ENCODE measurements at regions not wholly inside any gene's neighbourhood (a gene's known extent, or its start where the extent isn't known, plus 50 kb on each side); places are given as distances from the start of the nearest gene placed in this dataset.
"Not testable (repeated sequence)": the region's sequence is repeated elsewhere in the genome, so short reads cannot be mapped to it uniquely, and the experiment has no call there.

DNA sequence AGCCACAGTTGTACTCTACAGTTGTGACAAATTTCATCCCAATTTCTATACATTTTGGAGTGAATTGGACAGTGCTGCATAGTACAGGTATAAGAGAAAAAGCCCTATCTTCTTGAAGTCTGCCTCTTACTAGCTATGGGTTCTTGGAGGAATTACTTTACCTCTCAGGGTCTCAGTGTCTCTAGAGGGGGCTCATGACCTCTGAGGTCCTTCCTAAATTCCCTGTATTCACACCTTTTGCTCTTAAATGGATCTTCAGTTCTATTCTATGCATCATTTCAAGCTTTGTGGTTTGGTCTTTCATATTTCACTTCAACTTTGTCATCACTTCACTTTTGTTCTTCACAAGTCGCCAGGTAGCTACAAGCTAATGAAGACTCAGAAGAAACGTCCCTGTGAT lies 71.2 kb upstream of the ERCC4 start:
- Histone ChIP-seq H3F3A (replicated peaks; ENCODE audit: insufficient read depth) (no peaks in the 10 kb centered on the region), H3K27me3 (ENCODE audit: insufficient read depth) (no peaks in the 10 kb centered on the region), H3K36me3 (replicated peaks in 1 of 2; ENCODE audit: control insufficient read depth in 1 of 2, insufficient read depth in 2 of 2, low read length in 1 of 2) (no peaks in the 10 kb centered on the region), H3K27ac (ENCODE audit: low read depth in 2 of 2, low read length in 1 of 2) (no peak overlapping the region), H2AFZ (ENCODE audit: low read depth) (no peak overlapping the region), H3K4me2 (no peak overlapping the region), H3K79me2 (ENCODE audit: insufficient read depth) (no peaks in the 10 kb centered on the region), H3K4me3 (ENCODE audit: low read depth in 2 of 2, low read length in 1 of 2) (no peak overlapping the region), H3K9me2 (no peaks in the 10 kb centered on the region), H3K9me3 (no peaks in the 10 kb centered on the region), H3K4me1 (ENCODE audit: control insufficient read depth in 1 of 2, insufficient read depth in 2 of 2, low read depth in 1 of 2, low read length in 1 of 2) (no peaks in the 10 kb centered on the region), H3K9ac (no peak overlapping the region), H4K20me1 (ENCODE audit: insufficient read depth) (no peaks in the 10 kb centered on the region)
- ChIA-PET POLR2A (no interaction called here), CTCF (interaction anchor here (1.0 kb wide), 1 partner anchor 10 kb away, joined by 4 read pairs; no protein-coding TSS in a partner anchor)
- DNase-seq: no peak
- 3% methylated on average over 2 of the region's 2 CpGs for WGBS (ENCODE audit: low lambda C conversion rate)
- no peak for TF ChIP-seq FOXJ3 (CRISPR knock-in tag; IDR thresholded peaks at IDR 0.05)
- TF ChIP-seq GATA2 (CRISPR knock-in tag; IDR thresholded peaks at IDR 0.05): no peak
- no peak for TF ChIP-seq POLR2AphosphoS5 (IDR thresholded peaks at IDR 0.05; ENCODE audit: low read depth, low read length)
- no peak for TF ChIP-seq JUND (IDR thresholded peaks at IDR 0.05)

- POLR2A ChIA-PET: not testable (repeated sequence)
- WGBS (ENCODE audit: low lambda C conversion rate): 23% methylated on average over 3 of the region's 4 CpGs
These were observed 69.8 kb upstream of the ERCC4 start for GRCh38 chr16:13850173-13850572.

DNA sequence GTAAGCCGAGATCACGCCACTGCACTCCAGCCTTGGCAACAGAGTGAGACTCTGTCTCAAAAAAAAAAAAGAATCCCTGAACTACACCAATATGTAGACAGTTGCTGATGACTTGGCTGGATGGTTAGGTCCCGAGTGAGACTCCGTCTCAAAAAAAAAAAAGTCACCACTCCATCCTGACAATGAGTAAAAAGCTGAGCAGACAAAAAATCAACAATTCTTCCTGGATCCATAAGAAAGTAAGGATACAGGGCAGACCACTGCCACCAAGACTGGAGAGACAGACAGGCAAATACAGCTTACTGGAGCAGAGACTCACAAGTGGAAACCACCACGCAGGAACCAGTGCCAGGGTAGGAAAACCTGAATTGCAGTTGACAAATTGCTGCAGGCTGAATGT lies 67.1 kb upstream of the ERCC4 start:
- Histone ChIP-seq H3K4me1 (ENCODE audit: control insufficient read depth in 1 of 2, insufficient read depth in 2 of 2, low read depth in 1 of 2, low read length in 1 of 2) (no peaks in the 10 kb centered on the region), H3K27me3 (ENCODE audit: insufficient read depth) (no peaks in the 10 kb centered on the region), H3K9me3 (no peaks in the 10 kb centered on the region), H3K9me2 (no peaks in the 10 kb centered on the region), H3K79me2 (ENCODE audit: insufficient read depth) (no peaks in the 10 kb centered on the region), H3K27ac (ENCODE audit: low read depth in 2 of 2, low read length in 1 of 2) (no peak overlapping the region), H3F3A (replicated peaks; ENCODE audit: insufficient read depth) (no peaks in the 10 kb centered on the region), H2AFZ (ENCODE audit: low read depth) (no peak overlapping the region), H3K4me3 (ENCODE audit: low read depth in 2 of 2, low read length in 1 of 2) (no peak overlapping the region), H4K20me1 (ENCODE audit: insufficient read depth) (no peaks in the 10 kb centered on the region), H3K36me3 (replicated peaks in 1 of 2; ENCODE audit: control insufficient read depth in 1 of 2, insufficient read depth in 2 of 2, low read length in 1 of 2) (no peaks in the 10 kb centered on the region), H3K4me2 (no peak overlapping the region), H3K9ac (no peak overlapping the region)
- no peak for DNase-seq
- ChIA-PET CTCF (interaction anchor here (0.6 kb wide), 1 partner anchor 401 kb away, joined by 3 read pairs; no protein-coding TSS in a partner anchor), POLR2A (no interaction called here)
- 20% methylated on average over 5 of the region's 5 CpGs for WGBS (ENCODE audit: low lambda C conversion rate)
- TF ChIP-seq MEF2A (IDR thresholded peaks at IDR 0.05; ENCODE audit: borderline replicate concordance, low read depth) (no peak), CTCF (IDR thresholded peaks at IDR 0.05) (no peak), REST (IDR thresholded peaks at IDR 0.05; ENCODE audit: low read depth, low read length) (no peak), SMC3 (IDR thresholded peaks at IDR 0.05; ENCODE audit: low read depth, low read length) (no peak), TAF1 (IDR thresholded peaks at IDR 0.05; ENCODE audit: borderline replicate concordance, low read depth, low read length) (no peak), NRF1 (IDR thresholded peaks at IDR 0.05; ENCODE audit: low read depth, low read length) (no peak), ZBTB33 (IDR thresholded peaks at IDR 0.05; ENCODE audit: borderline replicate concordance, low read depth) (no peak), TEAD4 (IDR thresholded peaks at IDR 0.05; ENCODE audit: borderline replicate concordance, insufficient read depth) (no peak), RCOR1 (IDR thresholded peaks at IDR 0.05; ENCODE audit: low read length) (no peak), ELF1 (IDR thresholded peaks at IDR 0.05) (no peak)
- TF ChIP-seq, protein P1, sequence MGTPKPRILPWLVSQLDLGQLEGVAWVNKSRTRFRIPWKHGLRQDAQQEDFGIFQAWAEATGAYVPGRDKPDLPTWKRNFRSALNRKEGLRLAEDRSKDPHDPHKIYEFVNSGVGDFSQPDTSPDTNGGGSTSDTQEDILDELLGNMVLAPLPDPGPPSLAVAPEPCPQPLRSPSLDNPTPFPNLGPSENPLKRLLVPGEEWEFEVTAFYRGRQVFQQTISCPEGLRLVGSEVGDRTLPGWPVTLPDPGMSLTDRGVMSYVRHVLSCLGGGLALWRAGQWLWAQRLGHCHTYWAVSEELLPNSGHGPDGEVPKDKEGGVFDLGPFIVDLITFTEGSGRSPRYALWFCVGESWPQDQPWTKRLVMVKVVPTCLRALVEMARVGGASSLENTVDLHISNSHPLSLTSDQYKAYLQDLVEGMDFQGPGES (IDR thresholded peaks at IDR 0.05; ENCODE audit: low read depth, low read length): no peak

More at GRCh38 chr16:13850173-13850572, 69.8 kb upstream of the ERCC4 start:
- H3K9ac ChIP-seq; H4K20me1 ChIP-seq (ENCODE audit: insufficient read depth); H3K4me3 ChIP-seq (ENCODE audit: low read depth in 2 of 2, low read length in 1 of 2); H3K27me3 ChIP-seq (ENCODE audit: insufficient read depth); DNase-seq; H3K9me2 ChIP-seq; H2AFZ ChIP-seq (ENCODE audit: low read depth); H3K4me2 ChIP-seq; H3F3A ChIP-seq (replicated peaks; ENCODE audit: insufficient read depth); H3K27ac ChIP-seq (ENCODE audit: low read depth in 2 of 2, low read length in 1 of 2); CTCF ChIA-PET; H3K9me3 ChIP-seq; H3K4me1 ChIP-seq (ENCODE audit: control insufficient read depth in 1 of 2, insufficient read depth in 2 of 2, low read depth in 1 of 2, low read length in 1 of 2); H3K36me3 ChIP-seq (replicated peaks in 1 of 2; ENCODE audit: control insufficient read depth in 1 of 2, insufficient read depth in 2 of 2, low read length in 1 of 2); H3K79me2 ChIP-seq (ENCODE audit: insufficient read depth): not testable (repeated sequence)

Measured in SK-N-SH (cell line).